GM12875 (cell line): ENCODE measurements at regions not wholly inside any gene's neighbourhood (a gene's known extent, or its start where the extent isn't known, plus 50 kb on each side); places are given as distances from the start of the nearest gene placed in this dataset.
"Not testable (repeated sequence)": the region's sequence is repeated elsewhere in the genome, so short reads cannot be mapped to it uniquely, and the experiment has no call there.

Experiments used
- H3K4me3 ChIP-seq: one replicate; pipeline ENCODE4 v1.5.1; 2011; ENCODE audit warnings: low read depth, low read length, control low read depth
- TF ChIP-seq, protein P1 (sequence below): IDR thresholded peaks from 2 replicates; pipeline ENCODE4 v1.5.1; 2011; ENCODE audit warnings: low read depth, mild to moderate bottlenecking, control low read depth, inconsistent platforms, low read length, moderate library complexity, borderline replicate concordance; ENCODE audit not compliant: insufficient read depth

DNA sequence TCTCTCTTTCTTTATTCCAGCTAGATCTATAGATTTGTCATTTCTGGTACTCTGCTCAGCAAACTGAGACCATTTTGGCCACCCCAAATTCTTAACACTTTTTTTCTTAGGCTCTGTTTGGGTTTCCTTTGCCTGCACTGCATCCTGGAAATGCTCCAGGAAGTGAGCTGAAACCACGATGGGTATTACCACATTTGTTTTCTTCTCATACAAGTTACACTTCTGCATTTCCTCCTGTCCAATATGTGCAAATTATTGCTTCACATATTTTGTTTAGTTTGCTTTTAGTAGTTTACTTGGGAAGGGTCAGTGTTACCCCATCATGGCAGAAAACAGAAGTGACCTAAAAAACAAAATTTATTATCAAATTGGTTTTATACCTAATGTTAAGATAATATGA lies 498.6 kb upstream of the GRIN3A start:
- TF ChIP-seq, protein P1, sequence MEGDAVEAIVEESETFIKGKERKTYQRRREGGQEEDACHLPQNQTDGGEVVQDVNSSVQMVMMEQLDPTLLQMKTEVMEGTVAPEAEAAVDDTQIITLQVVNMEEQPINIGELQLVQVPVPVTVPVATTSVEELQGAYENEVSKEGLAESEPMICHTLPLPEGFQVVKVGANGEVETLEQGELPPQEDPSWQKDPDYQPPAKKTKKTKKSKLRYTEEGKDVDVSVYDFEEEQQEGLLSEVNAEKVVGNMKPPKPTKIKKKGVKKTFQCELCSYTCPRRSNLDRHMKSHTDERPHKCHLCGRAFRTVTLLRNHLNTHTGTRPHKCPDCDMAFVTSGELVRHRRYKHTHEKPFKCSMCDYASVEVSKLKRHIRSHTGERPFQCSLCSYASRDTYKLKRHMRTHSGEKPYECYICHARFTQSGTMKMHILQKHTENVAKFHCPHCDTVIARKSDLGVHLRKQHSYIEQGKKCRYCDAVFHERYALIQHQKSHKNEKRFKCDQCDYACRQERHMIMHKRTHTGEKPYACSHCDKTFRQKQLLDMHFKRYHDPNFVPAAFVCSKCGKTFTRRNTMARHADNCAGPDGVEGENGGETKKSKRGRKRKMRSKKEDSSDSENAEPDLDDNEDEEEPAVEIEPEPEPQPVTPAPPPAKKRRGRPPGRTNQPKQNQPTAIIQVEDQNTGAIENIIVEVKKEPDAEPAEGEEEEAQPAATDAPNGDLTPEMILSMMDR: no peak
- no peak overlapping the region for H3K4me3 ChIP-seq

DNA sequence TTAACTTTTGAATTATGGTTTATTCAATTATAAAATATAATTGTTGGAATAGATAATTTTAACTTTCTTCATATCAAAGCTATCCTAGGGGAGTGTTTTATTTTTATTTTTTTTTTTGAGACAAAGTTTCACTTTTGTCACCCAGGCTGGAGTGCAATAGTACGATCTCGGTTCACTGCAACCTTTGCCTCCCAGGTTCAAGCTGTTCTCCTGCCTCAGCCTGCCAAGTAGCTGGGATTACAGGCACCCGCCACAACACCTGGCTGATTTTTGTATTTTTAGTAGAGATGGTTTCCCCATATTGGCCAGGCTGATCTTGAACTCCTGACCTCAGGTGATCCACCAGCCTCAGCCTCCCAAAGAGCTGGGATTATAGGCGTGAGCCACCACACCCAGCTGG lies 489.0 kb upstream of the GRIN3A start:
- H3K4me3 ChIP-seq: not testable (repeated sequence)

DNA sequence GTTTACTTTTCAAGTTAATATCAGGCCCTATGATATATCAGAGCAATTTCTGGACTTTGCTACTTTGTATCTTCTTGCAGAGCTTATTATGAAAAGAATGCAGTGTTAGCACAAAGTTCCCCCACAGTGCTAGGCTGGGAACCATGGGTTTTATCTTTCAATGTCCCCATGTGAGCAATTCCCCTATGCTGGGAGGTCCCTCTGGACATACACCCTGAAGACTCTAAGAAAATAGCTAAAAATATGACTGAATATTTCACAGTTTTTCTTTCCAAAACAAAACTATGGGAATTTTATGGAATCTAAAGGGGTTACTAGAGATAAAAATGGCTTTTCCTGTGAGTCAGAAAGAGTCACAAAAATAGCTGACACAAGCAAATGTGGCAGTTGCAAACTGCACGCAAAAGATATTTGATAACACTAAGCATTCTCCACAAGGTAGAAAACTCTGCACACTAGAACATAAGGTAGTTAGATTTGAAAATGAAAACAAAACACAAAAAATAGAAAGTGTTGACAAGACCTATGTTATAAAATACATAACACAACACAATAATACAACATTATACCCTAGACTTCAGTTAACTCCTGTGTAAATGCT lies 487.5 kb upstream of the GRIN3A start:
- H3K4me3 ChIP-seq: no peak overlapping the region
- TF ChIP-seq, protein P1: no peak

DNA sequence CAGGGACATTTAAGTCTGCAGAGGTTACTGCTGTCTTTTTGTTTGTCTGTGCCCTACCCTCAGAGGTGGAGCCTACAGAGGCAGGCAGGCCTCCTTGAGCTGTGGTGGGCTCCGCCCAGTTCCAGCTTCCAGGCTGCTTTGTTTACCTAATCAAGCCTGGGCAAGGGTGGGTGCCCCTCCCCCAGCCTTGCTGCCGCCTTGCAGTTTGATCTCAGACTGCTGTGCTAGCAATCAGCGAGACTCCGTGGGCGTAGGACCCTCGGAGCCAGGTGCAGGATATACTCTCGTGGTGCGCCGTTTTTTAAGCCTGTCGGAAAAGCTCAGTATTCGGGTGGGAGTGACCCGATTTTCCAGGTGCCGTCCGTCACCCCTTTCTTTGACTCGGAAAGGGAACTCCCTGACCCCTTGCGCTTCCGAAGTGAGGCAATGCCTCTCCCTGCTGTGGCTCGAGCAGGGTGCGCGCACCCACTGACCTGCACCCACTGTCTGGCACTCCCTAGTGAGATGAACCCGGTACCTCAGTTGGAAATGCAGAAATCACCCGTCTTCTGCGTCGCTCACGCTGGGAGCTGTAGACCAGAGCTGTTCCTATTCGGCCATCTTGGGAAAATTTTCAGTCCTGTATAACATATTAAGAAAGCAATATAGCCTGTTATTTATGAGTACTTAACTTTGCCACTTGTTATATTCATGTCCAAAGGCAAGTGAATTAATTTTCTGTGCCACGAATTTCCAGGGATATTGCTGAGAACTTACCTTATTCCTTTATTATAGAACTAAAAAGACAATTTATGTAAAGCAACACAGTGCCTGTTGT lies 485.1 kb upstream of the GRIN3A start:
- not testable (repeated sequence) for H3K4me3 ChIP-seq

DNA sequence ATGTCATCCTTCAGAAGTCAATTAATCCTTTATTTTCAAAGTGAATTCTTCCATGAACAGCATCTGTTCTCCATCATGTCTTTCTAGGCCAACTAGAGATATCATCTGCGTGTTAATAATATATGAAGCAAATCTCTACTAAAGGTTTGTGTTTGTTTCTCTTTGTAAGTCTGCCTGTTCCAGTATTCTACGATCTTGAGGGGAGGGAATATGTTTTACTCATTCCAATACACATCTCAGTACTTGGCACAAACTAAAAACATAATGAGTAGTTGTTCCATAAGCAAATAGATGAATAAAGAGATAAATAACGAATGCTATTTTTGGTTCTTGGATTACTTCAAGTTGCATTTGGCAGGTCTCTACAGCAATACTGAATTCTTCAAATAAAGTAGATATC lies 470.7 kb upstream of the GRIN3A start:
- TF ChIP-seq, protein P1: no peak
- no peak overlapping the region for H3K4me3 ChIP-seq

DNA sequence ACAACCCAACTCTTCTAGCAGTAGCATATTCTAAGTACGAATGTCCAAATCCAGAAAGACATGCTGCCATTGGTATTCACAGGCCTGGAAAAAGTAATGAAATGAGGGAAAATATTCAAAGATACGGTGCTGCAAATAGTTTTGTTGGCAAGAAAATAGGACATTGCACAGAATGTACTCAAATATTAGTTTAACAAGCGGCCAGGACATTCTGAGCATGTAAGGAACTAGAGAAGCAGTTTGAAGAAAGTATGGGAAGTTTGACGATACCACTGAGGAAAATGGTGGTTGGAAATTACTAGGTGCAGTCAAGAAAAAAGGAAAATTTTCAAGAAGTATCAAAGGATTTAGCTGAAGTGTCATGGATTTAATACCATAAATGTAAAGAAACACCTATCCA lies 468.0 kb upstream of the GRIN3A start:
- H3K4me3 ChIP-seq: no peak overlapping the region
- TF ChIP-seq, protein P1: no peak

DNA sequence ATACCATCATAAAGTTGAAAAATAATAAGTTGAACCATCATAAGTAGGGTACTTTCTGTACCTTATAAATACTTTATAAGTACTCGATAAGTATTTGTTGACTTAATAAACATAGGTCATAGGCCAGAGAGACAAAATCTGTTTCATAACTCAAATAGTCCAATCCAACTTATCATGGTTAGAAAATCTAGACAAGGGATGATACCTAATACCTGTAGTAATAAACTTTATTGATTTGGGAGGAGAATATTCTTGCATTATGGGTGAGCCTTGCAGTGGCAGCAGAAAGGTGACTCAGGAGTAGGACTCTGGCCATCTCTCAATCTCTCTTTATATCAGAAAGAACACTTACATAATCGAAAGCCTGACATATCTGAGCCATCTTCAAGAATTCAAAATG lies 466.8 kb upstream of the GRIN3A start:
- TF ChIP-seq, protein P1: no peak
- H3K4me3 ChIP-seq: no peak overlapping the region

DNA sequence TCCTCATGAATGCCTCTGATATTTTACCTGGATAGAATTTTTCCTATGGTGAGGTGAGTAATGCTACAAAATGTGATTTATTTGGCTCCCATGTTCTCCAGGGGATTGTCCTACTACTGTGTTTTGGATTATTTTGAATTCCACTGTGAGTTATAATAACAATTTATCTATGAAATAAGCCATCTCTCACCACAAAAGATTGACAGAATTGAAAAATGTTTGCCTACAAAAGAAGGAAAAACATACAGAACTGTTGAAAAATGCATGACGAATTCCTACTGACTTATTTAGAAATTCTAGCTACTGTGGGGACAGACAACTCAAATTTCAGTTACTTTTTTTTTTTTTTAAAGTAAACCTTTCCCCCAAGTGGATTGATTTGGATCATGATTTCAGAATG lies 463.7 kb upstream of the GRIN3A start:
- TF ChIP-seq, protein P1: no peak
- H3K4me3 ChIP-seq: no peak overlapping the region
